NCI-H524 (cell line): ENCODE measurements at regions not wholly inside any gene's neighbourhood (a gene's known extent, or its start where the extent isn't known, plus 50 kb on each side); places are given as distances from the start of the nearest gene placed in this dataset.
A peak's percentile ranks its signal among the peaks of the same experiment; 100 is the strongest.

ENCODE experiments used
- DNase-seq, 2 experiments: peaks; one replicate each; lab custom pipeline; 2025; lab: John Stamatoyannopoulos, UW

- DNase-seq = no peak
Measured at GRCh38 chr15:38672273-38672672, 107.7 kb upstream of the RASGRP1 start.

DNA sequence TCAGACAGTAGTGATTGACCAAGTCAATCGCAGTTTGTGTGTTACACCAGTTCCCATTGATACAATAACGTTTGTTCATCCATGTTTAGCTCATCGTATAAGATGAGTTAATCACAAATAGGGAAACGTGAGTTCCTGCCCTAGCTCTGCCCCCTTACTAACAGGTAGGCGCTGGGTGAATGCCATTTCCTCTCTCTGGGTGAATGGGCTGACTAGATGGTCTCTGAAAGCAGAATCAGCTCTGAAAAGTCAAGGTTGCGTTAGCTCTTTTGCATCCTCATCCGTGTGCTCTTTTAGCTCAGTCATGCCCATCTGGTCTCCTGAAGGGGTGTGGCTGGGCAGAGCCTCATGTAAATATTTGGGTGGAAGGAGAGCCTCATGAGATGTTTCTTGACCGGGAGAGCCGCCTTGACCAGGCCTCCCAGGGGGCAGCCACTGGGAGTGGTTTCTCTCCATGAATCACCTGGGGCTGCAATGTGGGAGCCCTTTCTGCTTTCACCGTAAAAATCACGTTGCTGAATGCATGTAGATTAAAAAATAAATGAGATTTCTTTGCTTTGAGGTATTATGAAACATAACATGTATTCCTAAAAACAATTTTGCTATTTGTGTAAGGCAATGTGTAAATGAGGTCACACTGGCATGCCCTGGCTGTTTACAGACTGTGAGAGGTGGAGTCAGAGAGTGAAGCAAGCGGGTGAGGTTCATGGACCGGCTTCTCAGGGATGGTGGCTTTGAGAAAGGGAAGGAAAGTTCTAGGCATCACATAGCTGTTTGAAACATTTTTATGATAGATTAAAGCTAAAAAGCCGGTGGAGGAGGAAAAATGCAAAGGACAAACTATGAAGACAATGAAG, 108.4 kb upstream of the RASGRP1 start:
- no peak for DNase-seq

DNA sequence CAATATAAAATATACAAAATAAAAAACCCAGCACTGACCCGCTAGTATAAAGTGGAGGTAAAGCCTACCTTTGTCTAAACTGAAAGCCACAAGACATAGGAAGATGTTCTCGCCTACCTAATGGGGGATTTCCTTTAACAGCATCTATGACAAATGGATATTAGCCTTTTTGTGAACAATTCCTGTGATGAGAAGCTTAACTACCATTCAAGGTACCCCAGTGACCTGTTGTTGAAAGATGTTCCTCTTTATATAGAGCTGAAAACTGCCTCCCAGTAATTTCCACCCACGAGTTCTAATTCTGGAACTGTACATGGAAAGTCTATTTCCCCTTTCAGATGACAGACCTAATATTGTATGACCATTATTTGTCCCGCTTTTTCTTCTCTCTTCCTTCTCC, 109.8 kb upstream of the RASGRP1 start:
- DNase-seq = no peak

DNA sequence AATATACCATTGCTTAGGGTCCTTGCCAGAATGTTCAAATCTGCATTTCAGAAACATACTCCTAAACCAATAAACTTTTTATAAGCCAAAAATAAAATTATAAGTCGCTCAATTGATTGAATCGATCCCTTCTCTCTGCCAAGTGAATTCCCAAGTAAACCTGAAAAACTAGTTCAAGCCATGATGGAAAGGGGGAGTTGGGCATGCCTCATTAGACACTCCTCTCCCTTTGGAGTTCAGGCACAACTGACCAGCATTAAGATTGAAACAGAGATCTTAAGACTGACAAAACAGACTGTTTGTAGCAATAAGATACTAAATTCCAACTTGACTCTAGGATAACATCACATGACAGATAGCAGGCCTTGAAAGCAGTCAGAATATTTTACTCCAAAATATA, 113.7 kb upstream of the RASGRP1 start:
- DNase-seq = no peak

DNA sequence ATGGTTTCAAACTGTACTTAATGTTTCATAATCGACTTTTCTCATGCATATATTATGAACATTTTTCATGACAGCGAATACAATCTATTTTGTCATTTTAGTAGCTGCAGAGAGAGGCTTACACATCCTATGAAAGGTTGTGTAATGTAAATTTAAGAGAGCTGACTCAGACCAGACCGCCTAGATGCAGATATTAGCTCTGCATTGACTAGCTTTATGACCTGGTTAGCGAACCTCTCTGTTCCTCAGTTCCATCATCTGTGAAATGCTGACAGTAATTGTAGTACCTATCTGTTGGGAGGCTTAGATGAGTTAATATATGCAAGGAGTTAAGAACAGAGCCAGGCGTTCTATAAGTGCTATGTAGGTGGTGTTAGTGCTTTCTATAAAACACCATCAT, 116.2 kb upstream of the RASGRP1 start:
- no peak for DNase-seq

DNA sequence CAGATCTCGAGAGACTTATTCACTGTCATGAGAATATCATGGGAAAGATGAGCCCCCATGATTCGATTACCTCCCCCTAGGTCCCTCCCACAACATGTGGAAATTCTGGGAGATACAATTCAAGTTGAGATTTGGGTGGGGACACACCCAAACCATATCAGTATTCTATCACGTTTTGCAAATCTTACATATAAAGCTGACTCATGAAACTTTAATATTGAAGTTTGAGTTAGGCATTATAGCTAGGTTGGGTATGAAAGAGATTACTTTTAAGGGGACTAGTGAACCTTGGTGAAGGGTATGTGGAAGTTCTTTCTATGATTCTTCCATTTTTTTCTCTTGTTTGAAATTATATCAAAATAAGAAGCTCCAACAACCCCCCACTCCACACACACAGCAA, 117.7 kb upstream of the RASGRP1 start:
- no peak for DNase-seq

- no peak for DNase-seq
Measured at GRCh38 chr15:38682861-38683260, 118.2 kb upstream of the RASGRP1 start.

DNA sequence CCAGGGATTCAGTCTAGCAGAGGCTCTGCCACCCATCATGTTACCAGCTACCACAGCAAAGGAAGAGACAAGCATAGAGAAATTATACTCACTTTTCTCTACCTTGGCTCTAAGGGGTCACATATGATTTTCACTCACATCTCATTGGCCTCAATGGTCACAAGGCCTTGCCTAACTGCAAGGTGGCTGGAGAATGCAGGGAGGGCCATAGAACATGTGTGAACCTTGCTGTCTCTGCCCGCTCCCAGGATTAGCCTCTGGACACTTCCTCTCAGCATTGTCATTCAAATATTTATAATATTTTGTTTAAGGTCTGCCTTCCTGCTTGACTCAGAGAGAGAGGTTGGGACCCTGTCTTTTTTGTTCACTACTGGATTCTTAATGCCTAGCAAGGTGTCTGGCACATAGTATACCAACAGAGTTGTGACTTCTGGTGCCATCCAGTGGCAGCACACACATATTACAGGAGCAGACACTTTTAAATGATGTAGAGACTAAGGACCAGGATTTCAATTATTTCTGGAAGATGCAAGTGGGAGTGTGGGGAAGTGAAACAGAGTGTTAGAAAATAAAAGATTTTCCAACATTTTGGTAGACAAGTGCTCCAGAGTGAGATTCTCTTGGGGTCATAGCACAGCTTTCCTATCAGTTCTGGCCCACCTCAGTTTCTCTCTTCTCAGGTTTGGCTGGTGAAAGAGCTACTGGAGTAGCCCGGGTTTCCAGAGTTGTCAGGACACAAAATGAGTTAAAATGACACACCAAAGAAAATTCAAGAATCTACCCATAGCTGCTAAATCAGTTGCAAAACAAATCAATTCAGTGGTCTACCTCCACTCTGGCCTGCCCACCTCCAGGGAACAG, 119.0 kb upstream of the RASGRP1 start:
- peak; percentile 18 to 72 for DNase-seq

- DNase-seq = no peak
Measured at GRCh38 chr15:38684440-38685010, 119.9 kb upstream of the RASGRP1 start.

GRCh38 chr15:38685686-38686339, 121.2 kb upstream of the RASGRP1 start:
- no peak for DNase-seq

- DNase-seq = no peak
Measured at GRCh38 chr15:38687340-38687739, 122.7 kb upstream of the RASGRP1 start.

DNA sequence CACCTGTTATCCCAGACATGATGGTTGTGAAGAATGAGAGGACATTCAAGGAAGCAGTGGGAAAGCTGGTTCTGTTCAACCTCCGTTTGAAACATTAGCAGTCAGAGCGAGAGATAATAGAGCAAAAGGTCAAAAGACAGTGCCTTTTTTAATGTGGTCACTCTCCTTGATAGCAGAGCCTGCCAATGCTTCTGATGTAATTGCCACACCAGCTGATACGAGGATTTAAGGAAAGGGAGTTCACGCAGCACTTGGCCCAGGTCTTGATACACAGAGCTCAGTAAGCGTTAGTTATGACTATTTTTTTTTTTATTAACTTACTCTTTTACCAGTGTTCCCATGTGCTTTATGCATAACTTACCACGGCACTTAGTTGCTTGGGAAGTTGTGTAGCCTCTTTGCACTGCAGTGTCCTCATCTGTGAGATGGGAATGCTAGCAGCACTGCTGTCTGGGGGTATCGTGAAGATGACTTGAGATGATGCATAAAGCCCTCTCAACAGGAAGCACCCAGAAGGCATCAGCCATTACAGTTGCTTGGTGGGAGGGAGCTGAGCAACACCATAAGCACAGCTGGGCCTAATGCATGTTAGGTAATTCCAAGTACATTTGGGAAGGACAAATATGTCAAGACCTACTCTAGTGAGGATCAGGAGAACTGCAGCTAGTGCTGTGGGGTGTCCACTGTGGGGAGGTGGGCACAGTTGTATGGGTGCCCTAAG, 123.3 kb upstream of the RASGRP1 start:
- no peak for DNase-seq

- no peak for DNase-seq
Measured at GRCh38 chr15:38688761-38689160, 124.1 kb upstream of the RASGRP1 start.

DNA sequence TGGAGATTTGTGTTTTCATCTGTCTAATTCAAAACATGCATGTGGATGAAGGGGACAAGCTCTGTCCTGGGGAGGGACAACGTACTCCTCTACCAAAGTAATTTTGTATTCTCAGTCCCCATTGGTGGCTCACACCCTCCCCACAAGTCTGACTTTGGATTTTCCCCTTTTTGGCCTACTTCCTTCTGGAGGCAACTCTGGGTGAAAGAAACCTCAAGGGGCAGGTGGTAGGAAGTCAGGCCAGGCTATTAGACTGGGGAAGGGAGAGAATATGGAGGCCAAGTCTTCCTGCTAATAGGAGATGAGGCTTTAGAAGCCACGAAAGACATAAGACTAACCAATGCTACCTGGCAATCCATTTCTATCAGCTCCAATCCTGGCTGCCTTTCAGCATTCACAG, 124.9 kb upstream of the RASGRP1 start:
- DNase-seq = no peak

GRCh38 chr15:38690216-38690615, 125.6 kb upstream of the RASGRP1 start:
- no peak for DNase-seq

GRCh38 chr15:38690719-38691332, 126.2 kb upstream of the RASGRP1 start:
- peak; percentile 71 to 80 for DNase-seq

GRCh38 chr15:38691377-38691776, 126.8 kb upstream of the RASGRP1 start:
- no peak for DNase-seq

GRCh38 chr15:38691965-38692788, 127.6 kb upstream of the RASGRP1 start:
- DNase-seq = no peak

DNA sequence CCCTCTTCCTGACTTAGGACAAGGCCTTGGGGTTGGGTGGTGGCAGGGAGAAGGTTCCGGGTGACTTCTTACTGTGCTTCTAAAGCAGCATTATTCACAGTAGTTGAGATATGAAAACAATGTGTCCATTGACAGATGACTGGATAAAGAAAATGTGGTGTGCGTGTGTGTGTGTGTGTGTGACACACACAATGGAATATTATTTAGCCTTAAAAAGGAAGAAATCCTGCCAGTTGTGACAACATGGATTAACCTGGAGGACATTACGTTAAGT, 128.1 kb upstream of the RASGRP1 start:
- no peak for DNase-seq
